Activated CD4-positive, alpha-beta T cell treated with anti-CD3 and anti-CD28 coated beads, Interleukin-10, Interleukin-2, amounts not matched to agents 100 ng/mL and 50 ng/mL, durations not matched to agents 16 hours and 8 hours (primary cell): ENCODE measurements at regions not wholly inside any gene's neighbourhood (a gene's known extent, or its start where the extent isn't known, plus 50 kb on each side); places are given as distances from the start of the nearest gene placed in this dataset.

Source experiments
- DNase-seq: peaks from one replicate; pipeline ENCODE4 v3.0.0-alpha.2; 2020

GRCh38 chr5:36355516-36355915 is 53.8 kb upstream of the RANBP3L start:
- DNase-seq, result no peak

GRCh38 chr5:36356915-36357314 is 55.2 kb upstream of the RANBP3L start:
- DNase-seq, result no peak

DNA sequence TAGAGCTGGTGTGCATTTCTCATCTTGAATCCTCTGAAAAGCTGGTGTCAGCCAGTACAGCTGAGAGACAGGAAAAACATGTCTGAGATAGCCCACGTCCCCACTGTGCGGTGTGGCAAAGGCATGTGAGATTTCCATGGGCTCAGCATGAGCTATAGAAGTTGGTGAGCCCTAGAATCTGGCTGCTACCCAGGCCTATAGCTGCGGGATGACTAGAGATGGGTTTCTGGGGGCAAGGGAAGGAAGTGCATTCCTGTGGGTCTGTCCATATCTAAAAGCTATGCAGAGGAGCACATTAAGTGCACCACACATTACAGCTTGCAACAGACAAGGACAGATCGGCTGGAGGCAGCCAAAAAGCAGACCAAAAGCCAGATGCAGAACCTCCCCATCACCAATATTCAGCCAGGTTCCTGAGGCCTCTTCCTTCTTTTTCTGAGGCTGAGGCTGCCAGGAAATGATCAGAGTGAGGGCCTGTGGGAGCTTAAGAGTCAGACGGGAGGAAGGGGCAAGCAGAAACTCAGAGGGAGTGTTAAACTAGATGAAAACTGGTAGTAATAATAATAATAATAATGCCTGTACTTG is 55.8 kb upstream of the RANBP3L start:
- no peak for DNase-seq

- DNase-seq, result no peak
Observed at GRCh38 chr5:36359267-36359666, 57.6 kb upstream of the RANBP3L start.

GRCh38 chr5:36360307-36360706 is 58.6 kb upstream of the RANBP3L start:
- peak; percentile 11 for DNase-seq

DNA sequence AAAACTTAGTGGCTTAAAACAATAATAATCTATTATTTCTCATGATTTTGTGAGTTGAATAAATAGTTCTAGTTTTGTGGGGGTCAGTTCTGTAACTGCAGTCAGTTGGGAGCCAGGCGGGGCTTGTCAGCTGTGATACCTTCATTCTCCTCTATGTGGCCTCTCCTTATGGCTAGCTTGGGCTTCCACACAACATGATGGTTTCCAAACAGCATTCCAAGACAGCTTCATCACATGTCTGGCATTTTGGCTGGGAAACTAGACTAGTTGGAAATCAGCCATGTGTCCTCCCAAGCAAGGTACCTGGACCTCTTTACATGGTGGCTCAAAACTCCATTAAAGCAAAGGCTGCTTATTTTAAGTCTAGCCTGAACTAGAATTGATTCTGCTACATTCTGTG is 61.4 kb upstream of the RANBP3L start:
- no peak for DNase-seq

DNA sequence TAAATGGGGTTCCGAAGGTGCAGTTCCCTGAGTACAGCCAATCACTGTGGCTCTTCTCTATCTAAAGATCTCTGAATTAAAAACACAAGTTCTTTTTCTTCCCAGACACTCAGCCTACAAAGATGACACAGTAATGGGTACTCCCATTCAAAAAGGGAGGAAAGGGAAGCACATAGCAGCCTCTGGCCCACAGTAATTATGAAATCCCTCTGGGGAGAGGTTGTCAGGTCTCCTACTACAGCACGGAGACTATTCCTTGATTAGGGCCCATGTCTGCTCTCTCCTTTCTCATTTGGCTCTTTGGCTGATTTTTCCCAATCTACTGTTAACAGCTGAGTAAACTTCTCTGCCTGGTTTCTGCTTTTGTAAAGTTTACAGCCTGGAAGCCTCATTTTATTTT is 62.0 kb upstream of the RANBP3L start:
- no peak for DNase-seq

- DNase-seq, result no peak
Observed at GRCh38 chr5:36364473-36364872, 62.8 kb upstream of the RANBP3L start.

GRCh38 chr5:36365896-36366295 is 64.2 kb upstream of the RANBP3L start:
- DNase-seq, result no peak

- no peak for DNase-seq
Observed at GRCh38 chr5:36366883-36367282, 65.2 kb upstream of the RANBP3L start.

DNA sequence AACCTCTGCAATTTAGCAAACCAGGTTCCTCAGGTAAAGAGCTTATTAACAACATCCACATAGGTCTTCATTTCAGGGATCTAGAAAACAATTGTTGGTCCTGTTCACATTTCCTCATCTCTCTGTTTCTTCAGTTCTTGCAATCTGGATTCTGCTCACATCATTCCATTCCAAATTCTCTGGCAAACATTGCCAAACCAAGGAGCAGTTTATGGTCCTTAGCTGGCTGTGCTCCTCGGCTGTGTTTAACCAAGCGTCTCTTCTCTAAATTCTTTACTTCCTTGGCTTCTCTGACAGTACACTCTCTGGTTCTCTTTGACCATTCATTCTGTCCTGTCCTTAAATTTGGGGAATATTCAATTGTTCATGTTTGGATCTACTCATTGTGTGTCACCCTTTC is 65.8 kb upstream of the RANBP3L start:
- DNase-seq, result no peak

- DNase-seq, result no peak
Observed at GRCh38 chr5:36369219-36369690, 67.6 kb upstream of the RANBP3L start.

DNA sequence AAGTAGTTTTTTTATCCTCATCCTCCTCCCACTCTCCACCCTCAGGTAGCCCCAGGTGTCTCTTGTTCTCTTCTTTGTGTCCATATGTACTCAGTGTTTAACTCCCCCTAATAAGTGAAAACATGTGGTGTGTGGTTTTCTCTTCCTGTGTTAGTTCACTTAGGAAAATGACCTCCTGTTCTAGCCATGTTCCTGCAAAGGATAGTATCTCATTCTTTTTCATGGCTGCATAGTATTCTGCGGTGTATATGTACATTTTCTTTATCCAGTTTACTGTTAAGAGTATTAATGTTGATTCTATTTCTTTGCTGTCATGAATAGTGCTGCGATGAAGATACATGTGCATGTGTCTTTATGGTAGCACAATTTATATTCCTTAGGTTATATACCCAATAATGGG is 68.4 kb upstream of the RANBP3L start:
- DNase-seq, result no peak

- no peak for DNase-seq
Observed at GRCh38 chr5:36371366-36371765, 69.7 kb upstream of the RANBP3L start.

GRCh38 chr5:36373527-36374086 is 71.9 kb upstream of the RANBP3L start:
- no peak for DNase-seq

GRCh38 chr5:36374266-36374862 is 72.7 kb upstream of the RANBP3L start:
- DNase-seq, result no peak

- no peak for DNase-seq
Observed at GRCh38 chr5:36377192-36377591, 75.5 kb upstream of the RANBP3L start.

DNA sequence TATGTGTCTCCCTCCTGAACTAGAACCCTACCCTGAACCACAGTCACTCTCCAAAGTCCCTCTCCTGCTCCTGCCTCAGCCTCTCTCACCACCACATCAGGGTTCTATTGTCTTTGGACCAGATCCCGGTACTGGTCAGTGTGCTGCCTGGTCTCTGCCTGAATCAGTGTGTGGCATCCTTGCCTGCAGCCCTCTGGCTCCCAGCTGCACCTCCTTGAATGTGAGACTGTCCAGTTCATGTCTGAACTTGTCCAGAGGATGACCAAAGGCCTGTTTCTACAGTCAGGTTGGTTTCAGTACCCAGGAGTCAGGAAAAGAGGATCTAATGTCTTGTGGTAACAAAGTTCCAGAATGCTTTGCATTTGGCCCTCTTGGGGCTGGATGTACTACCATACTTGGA is 76.8 kb upstream of the RANBP3L start:
- no peak for DNase-seq

- DNase-seq, result no peak
Observed at GRCh38 chr5:36382890-36383289, 81.2 kb upstream of the RANBP3L start.

- no peak for DNase-seq
Observed at GRCh38 chr5:36383942-36384341, 82.2 kb upstream of the RANBP3L start.

DNA sequence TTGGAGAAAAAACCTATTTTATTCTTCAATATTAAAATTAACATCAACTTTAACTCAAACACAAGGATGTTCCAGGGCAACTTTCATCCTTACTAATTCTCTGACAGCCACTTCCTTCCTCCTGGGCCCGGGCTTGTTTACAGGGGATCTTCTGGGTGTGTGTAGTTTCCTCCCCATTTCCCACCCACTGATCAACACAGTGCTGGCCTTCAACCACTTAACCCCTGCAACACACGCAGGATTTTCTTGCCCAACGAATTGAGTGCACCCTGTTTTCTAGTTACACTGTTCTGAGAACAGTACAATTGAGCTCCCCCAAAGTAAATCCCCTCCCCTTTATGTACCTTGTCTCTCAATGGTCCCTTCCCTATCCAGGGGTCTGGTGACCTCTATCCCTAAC is 83.1 kb upstream of the RANBP3L start:
- DNase-seq, result no peak

DNA sequence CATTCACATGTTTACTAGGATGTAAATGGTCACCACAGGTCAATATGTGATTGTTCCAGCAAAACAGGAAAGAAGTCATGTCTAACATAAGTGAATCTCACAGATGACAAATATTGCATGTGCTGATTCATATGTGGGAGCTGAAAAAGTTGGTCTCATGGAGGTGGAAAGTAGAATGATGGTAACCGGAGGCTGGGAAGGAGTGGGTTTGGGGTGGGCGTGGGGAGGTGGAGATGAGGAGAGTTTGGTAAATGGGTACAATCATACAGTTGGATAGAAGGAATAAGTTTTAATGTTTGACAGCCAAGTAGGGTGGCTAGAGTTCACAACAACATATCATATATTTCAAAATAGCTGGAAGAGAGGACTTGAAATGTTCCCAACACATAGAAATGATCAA is 83.8 kb upstream of the RANBP3L start:
- DNase-seq, result no peak

DNA sequence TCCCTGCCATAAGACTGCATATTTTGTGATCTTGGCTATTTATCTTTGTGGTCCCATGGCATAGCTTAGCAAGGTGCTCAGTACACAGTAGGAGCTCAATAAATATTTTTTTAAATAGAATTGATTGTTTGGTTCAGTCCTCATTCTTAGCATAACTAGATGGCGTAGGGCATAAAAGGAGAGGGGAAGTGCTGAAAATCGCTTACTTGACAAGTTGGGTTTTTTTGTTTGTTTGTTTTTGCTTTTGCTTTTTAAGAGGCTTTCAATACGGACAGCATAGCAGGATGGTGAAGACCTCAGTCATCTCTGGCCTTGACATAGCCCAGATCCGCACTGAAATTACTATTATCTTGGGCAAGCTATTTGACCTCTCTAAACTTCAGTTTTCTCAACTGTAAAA is 86.6 kb upstream of the RANBP3L start:
- no peak for DNase-seq

- no peak for DNase-seq
Observed at GRCh38 chr5:36389245-36389644, 87.5 kb upstream of the RANBP3L start.

- DNase-seq, result no peak
Observed at GRCh38 chr5:36390640-36391039, 88.9 kb upstream of the RANBP3L start.
